AG04450 (cell line): ENCODE measurements at regions not wholly inside any gene's neighbourhood (a gene's known extent, or its start where the extent isn't known, plus 50 kb on each side); places are given as distances from the start of the nearest gene placed in this dataset.

Source experiments
- CTCF ChIA-PET: fragments of 300-600, 350-600 bp; formaldehyde crosslinking; extraction: SDS; loops from one replicate; lab custom pipeline; 2022; ENCODE audit warnings: antibody characterized with exemption, inconsistent platforms; lab: Charles Lee
- POLR2A ChIA-PET: fragments of 350-600 bp; formaldehyde crosslinking; extraction: SDS; loops from one replicate; lab custom pipeline; 2021; ENCODE audit warnings: antibody characterized with exemption, inconsistent platforms; lab: Yijun Ruan, JAX
- DNase-seq: peaks from one replicate; pipeline ENCODE4 v3.0.0-alpha.2; 2011; ENCODE audit warnings: low read depth, low spot score
- H3K27ac ChIP-seq: one replicate; pipeline ENCODE4 v1.5.1; 2012; ENCODE audit warnings: low read depth, low read length, control low read depth
- H3K27me3 ChIP-seq: one replicate; pipeline ENCODE4 v1.6.0; 2012; ENCODE audit warnings: low read length; ENCODE audit not compliant: control insufficient read depth, insufficient read depth
- H3K4me3 ChIP-seq: 2 replicates; pipeline ENCODE4 v1.5.1; 2011; ENCODE audit warnings: mild to moderate bottlenecking, low read depth, low read length, control low read depth
- H3K9me3 ChIP-seq: 2 replicates; pipeline ENCODE4 v1.5.1; 2012; ENCODE audit warnings: low read length; ENCODE audit not compliant: control insufficient read depth, insufficient read depth
- TF ChIP-seq, protein P1 (sequence below): IDR thresholded peaks from 2 replicates; pipeline ENCODE4 v1.5.1; 2011; ENCODE audit warnings: low read depth, low read length, control low read depth, inconsistent platforms

DNA sequence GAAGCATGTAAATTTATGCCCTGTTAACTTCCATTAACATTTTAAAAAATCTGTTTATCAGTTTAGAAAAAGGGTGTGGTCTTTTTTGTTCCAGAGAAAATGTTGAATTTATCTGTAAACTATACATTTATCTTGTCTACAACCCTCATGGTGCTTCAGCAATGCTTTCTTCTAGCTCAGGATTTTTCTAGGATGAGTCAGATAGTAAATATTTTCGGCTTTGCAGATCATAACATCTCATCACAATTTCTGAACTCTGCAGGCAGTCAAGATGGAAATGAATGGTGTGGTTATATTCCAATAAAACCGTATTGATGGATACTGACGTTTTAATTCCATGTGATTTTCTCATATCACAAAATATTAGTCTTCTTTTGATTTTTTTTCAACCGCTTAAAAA, 70.5 kb upstream of the FOXB1 start:
- TF ChIP-seq, protein P1, sequence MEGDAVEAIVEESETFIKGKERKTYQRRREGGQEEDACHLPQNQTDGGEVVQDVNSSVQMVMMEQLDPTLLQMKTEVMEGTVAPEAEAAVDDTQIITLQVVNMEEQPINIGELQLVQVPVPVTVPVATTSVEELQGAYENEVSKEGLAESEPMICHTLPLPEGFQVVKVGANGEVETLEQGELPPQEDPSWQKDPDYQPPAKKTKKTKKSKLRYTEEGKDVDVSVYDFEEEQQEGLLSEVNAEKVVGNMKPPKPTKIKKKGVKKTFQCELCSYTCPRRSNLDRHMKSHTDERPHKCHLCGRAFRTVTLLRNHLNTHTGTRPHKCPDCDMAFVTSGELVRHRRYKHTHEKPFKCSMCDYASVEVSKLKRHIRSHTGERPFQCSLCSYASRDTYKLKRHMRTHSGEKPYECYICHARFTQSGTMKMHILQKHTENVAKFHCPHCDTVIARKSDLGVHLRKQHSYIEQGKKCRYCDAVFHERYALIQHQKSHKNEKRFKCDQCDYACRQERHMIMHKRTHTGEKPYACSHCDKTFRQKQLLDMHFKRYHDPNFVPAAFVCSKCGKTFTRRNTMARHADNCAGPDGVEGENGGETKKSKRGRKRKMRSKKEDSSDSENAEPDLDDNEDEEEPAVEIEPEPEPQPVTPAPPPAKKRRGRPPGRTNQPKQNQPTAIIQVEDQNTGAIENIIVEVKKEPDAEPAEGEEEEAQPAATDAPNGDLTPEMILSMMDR, result no peak
- DNase-seq, result no peak
- ChIA-PET CTCF (no interaction called here), POLR2A (no interaction called here)
- Histone ChIP-seq H3K9me3 (no peaks in the 10 kb centered on the region), H3K4me3 (no peak overlapping the region), H3K27ac (no peak overlapping the region), H3K27me3 (peaks cover 2% of the 10 kb centered on the region)

DNA sequence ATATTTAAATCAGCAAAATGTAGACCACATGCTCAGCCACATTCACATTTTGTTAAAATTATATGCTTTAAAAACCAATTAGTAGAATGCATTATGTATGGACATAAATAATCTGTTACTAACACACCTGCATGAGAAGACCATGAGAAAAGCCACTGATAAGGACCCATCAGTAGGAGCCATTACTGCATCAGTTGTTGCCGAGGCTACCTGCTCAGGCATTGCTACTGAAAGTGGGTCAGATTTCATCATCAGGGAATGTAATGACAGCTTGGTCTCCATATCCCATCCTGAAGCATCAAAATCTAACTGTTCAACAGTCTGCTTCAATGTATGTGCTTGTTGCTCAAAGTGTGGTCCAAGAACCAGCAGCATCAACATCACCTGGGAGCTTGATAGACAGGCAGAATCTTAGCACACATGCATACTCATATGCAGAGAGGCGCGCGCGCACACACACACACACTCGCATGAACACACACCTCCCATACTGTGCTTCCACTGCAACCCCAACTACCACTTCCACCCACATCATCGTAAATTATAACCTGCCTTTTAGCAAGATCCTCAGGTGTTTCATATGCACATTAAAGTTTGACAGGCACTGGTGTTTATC, 72.4 kb upstream of the FOXB1 start:
- no peak for DNase-seq
- ChIA-PET CTCF (interaction anchor here (1.1 kb wide), 1 partner anchor 240 kb away, joined by 3 read pairs; no protein-coding TSS in a partner anchor), POLR2A (no interaction called here)
- no peak overlapping the region for H3K4me3 ChIP-seq
- no peak overlapping the region for H3K27ac ChIP-seq
- H3K27me3 ChIP-seq, result peaks cover 2% of the 10 kb centered on the region
- no peaks in the 10 kb centered on the region for H3K9me3 ChIP-seq
- TF ChIP-seq, protein P1, result no peak

DNA sequence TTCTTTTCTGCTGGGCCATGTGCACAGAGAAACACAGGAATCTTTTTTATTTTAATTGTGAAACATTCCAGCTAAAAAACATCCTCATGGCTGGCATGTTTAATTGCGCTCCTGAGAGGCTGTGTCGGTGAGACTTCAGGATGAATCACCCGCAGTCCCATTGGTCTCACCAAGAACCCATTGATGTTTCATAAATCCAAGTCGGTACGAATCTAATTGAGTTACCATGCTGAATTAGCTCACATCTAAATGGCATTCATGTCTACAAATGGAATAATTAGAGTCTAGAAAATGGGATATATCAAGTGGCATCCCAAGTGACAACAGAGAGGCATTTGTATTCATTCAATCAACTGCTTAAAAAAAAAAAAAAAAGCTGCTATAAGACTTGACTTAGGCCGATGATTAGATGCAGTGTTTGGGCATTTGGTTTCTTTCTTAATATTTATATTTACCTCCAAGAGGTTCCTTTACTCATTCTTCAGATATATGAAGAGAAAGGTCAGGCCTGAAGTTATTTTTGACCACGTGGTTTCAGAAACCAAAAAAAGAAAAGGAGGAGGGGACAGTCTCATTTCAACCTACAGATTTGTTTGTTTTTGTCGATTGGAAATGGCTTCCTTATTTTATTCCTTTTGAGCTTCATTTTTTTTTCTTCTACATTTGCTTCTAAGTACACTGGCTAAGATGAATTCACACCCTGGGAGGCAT, 79.1 kb upstream of the FOXB1 start:
- POLR2A ChIA-PET, result interaction anchor here (0.6 kb wide), 1 partner anchor 54 kb away, joined by 3 read pairs; no protein-coding TSS in a partner anchor
- Histone ChIP-seq H3K9me3 (no peaks in the 10 kb centered on the region), H3K4me3 (no peak overlapping the region), H3K27me3 (peaks cover 2% of the 10 kb centered on the region), H3K27ac (no peak overlapping the region)
- CTCF ChIA-PET, result interaction anchor here (1.5 kb wide), 1 partner anchor 255 kb away, joined by 3 read pairs; no protein-coding TSS in a partner anchor
- TF ChIP-seq, protein P1, result no peak
- no peak for DNase-seq

DNA sequence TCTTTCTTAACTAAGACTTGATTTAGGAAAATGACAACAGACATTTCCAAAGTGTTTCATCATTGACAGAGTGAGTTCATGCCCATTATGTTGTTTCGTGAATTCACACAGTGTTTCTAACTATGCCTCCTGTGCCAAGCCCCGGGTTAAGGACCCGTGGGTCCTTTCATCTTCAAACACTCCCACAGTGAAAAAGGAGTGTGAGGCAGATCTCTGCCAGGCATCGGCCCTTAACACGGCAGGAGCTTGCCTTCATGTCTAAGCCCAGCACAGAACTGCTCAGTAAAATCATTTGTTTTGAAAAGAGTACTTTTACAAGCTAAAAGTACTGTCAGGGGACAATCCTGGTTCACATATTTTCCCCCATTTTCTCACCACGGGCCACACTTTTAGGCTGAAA, 80.0 kb upstream of the FOXB1 start:
- ChIA-PET CTCF (interaction anchor here (1.5 kb wide), 1 partner anchor 256 kb away, joined by 3 read pairs; no protein-coding TSS in a partner anchor), POLR2A (no interaction called here)
- H3K27ac ChIP-seq, result no peak overlapping the region
- H3K9me3 ChIP-seq, result no peaks in the 10 kb centered on the region
- TF ChIP-seq, protein P1, result no peak
- H3K27me3 ChIP-seq, result no peaks in the 10 kb centered on the region
- no peak overlapping the region for H3K4me3 ChIP-seq
- DNase-seq, result no peak

DNA sequence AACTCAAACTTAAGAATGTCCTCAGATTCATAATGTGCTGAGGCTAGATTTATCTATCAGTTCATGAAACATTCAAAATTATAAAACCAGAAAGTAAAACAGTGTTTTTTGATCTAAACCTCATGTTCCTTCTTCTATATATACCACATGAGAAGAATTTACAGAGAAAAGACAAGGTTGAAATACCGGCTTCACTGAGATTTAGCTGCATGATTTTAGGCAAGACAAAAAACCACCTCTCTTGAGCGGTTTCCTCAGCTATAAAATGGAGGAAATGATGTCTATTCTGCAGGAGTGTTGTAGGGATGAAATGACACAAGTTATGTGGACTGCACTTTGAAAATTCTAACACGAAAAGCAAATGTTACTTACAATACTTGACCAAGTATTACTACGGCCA, 80.6 kb upstream of the FOXB1 start:
- CTCF ChIA-PET, result interaction anchor here (1.5 kb wide), 1 partner anchor 257 kb away, joined by 3 read pairs; no protein-coding TSS in a partner anchor
- Histone ChIP-seq H3K9me3 (no peaks in the 10 kb centered on the region), H3K27me3 (no peaks in the 10 kb centered on the region), H3K27ac (no peak overlapping the region), H3K4me3 (no peak overlapping the region)
- TF ChIP-seq, protein P1, result no peak
- no peak for DNase-seq
- POLR2A ChIA-PET, result no interaction called here
